ENCODE measurements at regions not wholly inside any gene's neighbourhood (a gene's known extent, or its start where the extent isn't known, plus 50 kb on each side); places are given as distances from the start of the nearest gene placed in this dataset.

DNA sequence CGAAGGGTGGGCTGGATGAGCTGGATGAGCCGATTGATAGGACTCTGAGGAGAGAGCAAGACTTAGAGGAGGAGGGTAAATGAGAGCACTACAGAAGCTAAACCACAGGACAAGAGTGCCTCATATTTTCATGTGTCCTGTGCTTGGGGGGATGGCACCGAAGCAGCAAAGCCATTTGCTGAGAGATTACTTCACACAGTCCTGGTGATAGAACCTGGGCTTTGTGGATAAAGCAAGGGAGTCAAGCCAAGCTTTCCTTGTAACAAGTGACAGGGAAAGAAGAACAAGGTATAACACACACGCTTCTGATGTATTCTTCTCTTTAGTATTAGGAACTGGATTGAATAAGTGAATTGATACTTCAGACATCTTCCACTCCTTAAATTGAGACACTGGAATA is 253.7 kb downstream of the ANKRD7 start:
- H3K9me3 ChIP-seq (ENCODE audit: control insufficient read depth, insufficient read depth, low read length), result peaks cover 5% of the 10 kb centered on the region; the same call in 1 of the 2 replicates
- H3K27me3 ChIP-seq (ENCODE audit: control insufficient read depth, low read length), result no peaks in the 10 kb centered on the region
- no peaks in the 10 kb centered on the region for H3K4me1 ChIP-seq (ENCODE audit: control insufficient read depth, low read length)
- H3K27ac ChIP-seq (ENCODE audit: low read depth, low read length), result no peak overlapping the region
- no peak overlapping the region for H3K4me2 ChIP-seq (ENCODE audit: low read length)
- H3F3A ChIP-seq (ENCODE audit: control insufficient read depth, insufficient read depth), result no peaks in the 10 kb centered on the region
- no peaks in the 10 kb centered on the region for H3K36me3 ChIP-seq (ENCODE audit: control insufficient read depth, low read length)
- no peak for TF ChIP-seq EZH2phosphoT487 (IDR thresholded peaks at IDR 0.05; ENCODE audit: borderline replicate concordance, low read length)
- TF ChIP-seq, protein P1, sequence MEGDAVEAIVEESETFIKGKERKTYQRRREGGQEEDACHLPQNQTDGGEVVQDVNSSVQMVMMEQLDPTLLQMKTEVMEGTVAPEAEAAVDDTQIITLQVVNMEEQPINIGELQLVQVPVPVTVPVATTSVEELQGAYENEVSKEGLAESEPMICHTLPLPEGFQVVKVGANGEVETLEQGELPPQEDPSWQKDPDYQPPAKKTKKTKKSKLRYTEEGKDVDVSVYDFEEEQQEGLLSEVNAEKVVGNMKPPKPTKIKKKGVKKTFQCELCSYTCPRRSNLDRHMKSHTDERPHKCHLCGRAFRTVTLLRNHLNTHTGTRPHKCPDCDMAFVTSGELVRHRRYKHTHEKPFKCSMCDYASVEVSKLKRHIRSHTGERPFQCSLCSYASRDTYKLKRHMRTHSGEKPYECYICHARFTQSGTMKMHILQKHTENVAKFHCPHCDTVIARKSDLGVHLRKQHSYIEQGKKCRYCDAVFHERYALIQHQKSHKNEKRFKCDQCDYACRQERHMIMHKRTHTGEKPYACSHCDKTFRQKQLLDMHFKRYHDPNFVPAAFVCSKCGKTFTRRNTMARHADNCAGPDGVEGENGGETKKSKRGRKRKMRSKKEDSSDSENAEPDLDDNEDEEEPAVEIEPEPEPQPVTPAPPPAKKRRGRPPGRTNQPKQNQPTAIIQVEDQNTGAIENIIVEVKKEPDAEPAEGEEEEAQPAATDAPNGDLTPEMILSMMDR (IDR thresholded peaks at IDR 0.05; ENCODE audit: low read depth, low read length, poor library complexity, severe bottlenecking), result no peak
- no peak overlapping the region for H3K4me3 ChIP-seq (ENCODE audit: low read length)
- H4K20me1 ChIP-seq (ENCODE audit: control insufficient read depth, insufficient read depth, low read depth, low read length), result no peaks in the 10 kb centered on the region
- no peaks in the 10 kb centered on the region for H3K79me2 ChIP-seq (ENCODE audit: control insufficient read depth, low read length)
- no peaks in the 10 kb centered on the region for H3K9me2 ChIP-seq (replicated peaks; ENCODE audit: control insufficient read depth, low read length)

- H3K36me3 ChIP-seq (ENCODE audit: control insufficient read depth, low read length), result no peaks in the 10 kb centered on the region
- H3K27me3 ChIP-seq (ENCODE audit: control insufficient read depth, low read length), result no peaks in the 10 kb centered on the region
- no peak for TF ChIP-seq EZH2phosphoT487 (IDR thresholded peaks at IDR 0.05; ENCODE audit: borderline replicate concordance, low read length)
- TF ChIP-seq, protein P1 (IDR thresholded peaks at IDR 0.05; ENCODE audit: low read depth, low read length, poor library complexity, severe bottlenecking), result no peak
- H3K4me3 ChIP-seq (ENCODE audit: low read length), result no peak overlapping the region
- no peak overlapping the region for H3K4me2 ChIP-seq (ENCODE audit: low read length)
- H3K9me2 ChIP-seq (replicated peaks; ENCODE audit: control insufficient read depth, low read length), result no peaks in the 10 kb centered on the region
- no peaks in the 10 kb centered on the region for H3K4me1 ChIP-seq (ENCODE audit: control insufficient read depth, low read length)
- no peaks in the 10 kb centered on the region for H4K20me1 ChIP-seq (ENCODE audit: control insufficient read depth, insufficient read depth, low read depth, low read length)
- H3F3A ChIP-seq (ENCODE audit: control insufficient read depth, insufficient read depth), result no peaks in the 10 kb centered on the region
- peaks cover 5% of the 10 kb centered on the region; the same call in 1 of the 2 replicates for H3K9me3 ChIP-seq (ENCODE audit: control insufficient read depth, insufficient read depth, low read length)
- no peaks in the 10 kb centered on the region for H3K79me2 ChIP-seq (ENCODE audit: control insufficient read depth, low read length)
- no peak overlapping the region for H3K27ac ChIP-seq (ENCODE audit: low read depth, low read length)
These were observed 254.4 kb downstream of the ANKRD7 start for GRCh38 chr7:118478931-118479330.

DNA sequence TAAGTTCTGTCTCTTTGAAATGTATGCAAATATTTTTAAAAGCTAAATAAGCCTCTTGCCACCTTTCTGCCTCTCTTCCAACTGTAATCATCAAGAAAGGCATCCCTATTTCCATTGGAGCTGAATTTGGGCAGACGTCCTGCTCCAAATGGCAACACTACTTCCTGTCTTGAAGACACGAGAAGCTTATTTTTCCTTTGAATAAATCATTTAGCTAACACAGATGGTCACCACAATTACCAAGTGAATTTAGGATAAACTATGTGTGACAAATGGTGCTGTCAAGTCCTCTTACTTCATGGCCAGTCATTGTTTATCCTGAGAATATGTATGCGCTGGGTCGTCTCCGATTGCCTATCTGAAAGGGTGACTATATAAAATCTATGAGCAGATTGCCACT is 268.0 kb downstream of the ANKRD7 start:
- no peaks in the 10 kb centered on the region for H3K9me3 ChIP-seq (ENCODE audit: control insufficient read depth, insufficient read depth, low read length)
- H3K4me1 ChIP-seq (ENCODE audit: control insufficient read depth, low read length), result no peaks in the 10 kb centered on the region
- no peaks in the 10 kb centered on the region for H3K79me2 ChIP-seq (ENCODE audit: control insufficient read depth, low read length)
- H3F3A ChIP-seq (ENCODE audit: control insufficient read depth, insufficient read depth), result no peaks in the 10 kb centered on the region
- H3K4me3 ChIP-seq (ENCODE audit: low read length), result no peak overlapping the region
- H3K27ac ChIP-seq (ENCODE audit: low read depth, low read length), result no peak overlapping the region
- no peaks in the 10 kb centered on the region for H3K36me3 ChIP-seq (ENCODE audit: control insufficient read depth, low read length)
- H3K4me2 ChIP-seq (ENCODE audit: low read length), result no peak overlapping the region
- H4K20me1 ChIP-seq (ENCODE audit: control insufficient read depth, insufficient read depth, low read depth, low read length), result no peaks in the 10 kb centered on the region
- no peaks in the 10 kb centered on the region for H3K27me3 ChIP-seq (ENCODE audit: control insufficient read depth, low read length)
- H3K9me2 ChIP-seq (replicated peaks; ENCODE audit: control insufficient read depth, low read length), result no peaks in the 10 kb centered on the region
- no peak for TF ChIP-seq EZH2phosphoT487 (IDR thresholded peaks at IDR 0.05; ENCODE audit: borderline replicate concordance, low read length)
- TF ChIP-seq, protein P1 (IDR thresholded peaks at IDR 0.05; ENCODE audit: low read depth, low read length, poor library complexity, severe bottlenecking), result no peak

Data from DOHH2 (cell line).